GM19023 (cell line): ENCODE measurements at regions not wholly inside any gene's neighbourhood (a gene's known extent, or its start where the extent isn't known, plus 50 kb on each side); places are given as distances from the start of the nearest gene placed in this dataset.
A peak's percentile ranks its signal among the peaks of the same experiment; 100 is the strongest.

Experiments
- ATAC-seq: cut with Tn5 transposase; IDR thresholded peaks from one replicate; pipeline ENCODE4 v1.9.1; 2021; ENCODE audit warnings: mild to moderate bottlenecking, moderate library complexity; ENCODE audit not compliant: unreplicated experiment

- no peak for ATAC-seq
Observed at GRCh38 chr10:6781133-6781770, 201.2 kb upstream of the PRKCQ start.

GRCh38 chr10:6780008-6780677 is 200.1 kb upstream of the PRKCQ start:
- ATAC-seq: no peak

- no peak for ATAC-seq
Observed at GRCh38 chr10:6778992-6779701, 199.1 kb upstream of the PRKCQ start.

- no peak for ATAC-seq
Observed at GRCh38 chr10:6776170-6776569, 196.1 kb upstream of the PRKCQ start.

- no peak for ATAC-seq
Observed at GRCh38 chr10:6774406-6774805, 194.3 kb upstream of the PRKCQ start.

GRCh38 chr10:6771331-6771730 is 191.3 kb upstream of the PRKCQ start:
- no peak for ATAC-seq

GRCh38 chr10:6770846-6771245 is 190.8 kb upstream of the PRKCQ start:
- ATAC-seq: no peak

- no peak for ATAC-seq
Observed at GRCh38 chr10:6769704-6770417, 189.8 kb upstream of the PRKCQ start.

- ATAC-seq: no peak
Observed at GRCh38 chr10:6766131-6766801, 186.2 kb upstream of the PRKCQ start.

GRCh38 chr10:6763423-6763822 is 183.3 kb upstream of the PRKCQ start:
- no peak for ATAC-seq

GRCh38 chr10:6763001-6763400 is 182.9 kb upstream of the PRKCQ start:
- ATAC-seq: no peak

- ATAC-seq: no peak
Observed at GRCh38 chr10:6759961-6760360, 179.9 kb upstream of the PRKCQ start.

GRCh38 chr10:6757158-6757557 is 177.1 kb upstream of the PRKCQ start:
- ATAC-seq: no peak

GRCh38 chr10:6756716-6757115 is 176.6 kb upstream of the PRKCQ start:
- ATAC-seq: no peak

GRCh38 chr10:6755781-6756460 is 175.8 kb upstream of the PRKCQ start:
- ATAC-seq: peak; percentile 59

- no peak for ATAC-seq
Observed at GRCh38 chr10:6753644-6754043, 173.6 kb upstream of the PRKCQ start.

GRCh38 chr10:6751363-6751762 is 171.3 kb upstream of the PRKCQ start:
- ATAC-seq: no peak

GRCh38 chr10:6748981-6749635 is 169.0 kb upstream of the PRKCQ start:
- ATAC-seq: no peak

GRCh38 chr10:6748029-6748428 is 168.0 kb upstream of the PRKCQ start:
- no peak for ATAC-seq

- ATAC-seq: no peak
Observed at GRCh38 chr10:6746782-6747181, 166.7 kb upstream of the PRKCQ start.
